ENCODE measurements at regions not wholly inside any gene's neighbourhood (a gene's known extent, or its start where the extent isn't known, plus 50 kb on each side); places are given as distances from the start of the nearest gene placed in this dataset.

GRCh38 chr5:10902145-10902544 is 141.1 kb upstream of the DAP start:
- Histone ChIP-seq H3K36me3 (replicated peaks in 1 of 2; ENCODE audit: control insufficient read depth in 1 of 2, insufficient read depth in 2 of 2, low read length in 1 of 2) (no peaks in the 10 kb centered on the region), H3K9ac (no peak overlapping the region), H3K4me2 (0 out of 2 replicates have a peak overlapping the region, but pooled peaks have one; percentile 1), H4K20me1 (ENCODE audit: insufficient read depth) (no peaks in the 10 kb centered on the region), H3K9me2 (no peaks in the 10 kb centered on the region), H3K27me3 (ENCODE audit: insufficient read depth) (0 out of 2 replicates have a peak, but pooled peaks cover 3% of the 10 kb centered on the region), H3K79me2 (ENCODE audit: insufficient read depth) (no peaks in the 10 kb centered on the region), H2AFZ (ENCODE audit: low read depth) (no peak overlapping the region), H3K4me1 (ENCODE audit: control insufficient read depth in 1 of 2, insufficient read depth in 2 of 2, low read depth in 1 of 2, low read length in 1 of 2) (0 out of 4 replicates have a peak, but pooled peaks cover 0 to 6% of the 10 kb centered on the region in 2 experiments), H3F3A (replicated peaks; ENCODE audit: insufficient read depth) (no peaks in the 10 kb centered on the region), H3K27ac (ENCODE audit: low read depth in 2 of 2, low read length in 1 of 2) (no peak overlapping the region), H3K4me3 (ENCODE audit: low read depth in 2 of 2, low read length in 1 of 2) (no peak overlapping the region), H3K9me3 (no peaks in the 10 kb centered on the region)
- 8% methylated on average over 2 of the region's 2 CpGs for WGBS (ENCODE audit: low lambda C conversion rate)
- DNase-seq, result no peak
- ChIA-PET POLR2A (no interaction called here), CTCF (no interaction called here)
- TF ChIP-seq FOSL2 (IDR thresholded peaks at IDR 0.05; ENCODE audit: borderline replicate concordance, low read depth) (peak; percentile 22; the same call in 1 of the 2 replicates), JUND (IDR thresholded peaks at IDR 0.05) (peak; percentile 16; the same call in 1 of the 2 replicates)
- TF ChIP-seq, protein P1, sequence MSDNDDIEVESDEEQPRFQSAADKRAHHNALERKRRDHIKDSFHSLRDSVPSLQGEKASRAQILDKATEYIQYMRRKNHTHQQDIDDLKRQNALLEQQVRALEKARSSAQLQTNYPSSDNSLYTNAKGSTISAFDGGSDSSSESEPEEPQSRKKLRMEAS (IDR thresholded peaks at IDR 0.05; ENCODE audit: low read depth), result no peak

DNA sequence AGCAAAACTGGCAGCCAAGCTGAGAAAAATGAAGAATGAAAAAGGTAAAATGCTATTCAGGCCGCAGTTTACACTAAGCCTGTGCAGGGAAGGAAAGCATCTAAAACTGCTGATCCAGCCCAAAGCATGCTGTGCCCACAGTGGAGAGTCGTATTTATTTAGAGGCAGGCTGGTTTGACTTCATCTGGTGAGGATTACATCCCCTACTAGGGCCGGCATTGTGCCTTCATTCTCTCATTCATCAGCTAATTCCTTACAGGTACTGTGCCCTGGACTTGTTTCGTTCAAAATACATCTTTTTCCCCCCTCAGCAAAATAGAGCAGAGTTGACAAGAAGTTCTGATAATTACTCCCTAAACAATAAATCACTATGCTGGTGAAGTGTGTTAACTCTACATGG is 137.5 kb upstream of the DAP start:
- Histone ChIP-seq H3K79me2 (ENCODE audit: insufficient read depth) (no peaks in the 10 kb centered on the region), H3F3A (replicated peaks; ENCODE audit: insufficient read depth) (no peaks in the 10 kb centered on the region), H3K9me2 (no peaks in the 10 kb centered on the region), H2AFZ (ENCODE audit: low read depth) (no peak overlapping the region), H3K9ac (no peak overlapping the region), H3K4me3 (ENCODE audit: low read depth in 2 of 2, low read length in 1 of 2) (no peak overlapping the region), H3K4me1 (ENCODE audit: control insufficient read depth in 1 of 2, insufficient read depth in 2 of 2, low read depth in 1 of 2, low read length in 1 of 2) (0 out of 4 replicates have a peak, but pooled peaks cover 0 to 6% of the 10 kb centered on the region in 2 experiments), H3K27ac (ENCODE audit: low read depth in 2 of 2, low read length in 1 of 2) (no peak overlapping the region), H3K36me3 (replicated peaks in 1 of 2; ENCODE audit: control insufficient read depth in 1 of 2, insufficient read depth in 2 of 2, low read length in 1 of 2) (no peaks in the 10 kb centered on the region), H3K4me2 (no peak overlapping the region), H3K9me3 (no peaks in the 10 kb centered on the region), H3K27me3 (ENCODE audit: insufficient read depth) (0 out of 2 replicates have a peak, but pooled peaks cover 3% of the 10 kb centered on the region), H4K20me1 (ENCODE audit: insufficient read depth) (no peaks in the 10 kb centered on the region)
- POLR2A ChIA-PET, result no interaction called here
- no peak for DNase-seq
- TF ChIP-seq GATA2 (CRISPR knock-in tag; IDR thresholded peaks at IDR 0.05) (no peak), CHD2 (IDR thresholded peaks at IDR 0.05; ENCODE audit: low read length, partially characterized antibody) (no peak), POLR2AphosphoS5 (IDR thresholded peaks at IDR 0.05; ENCODE audit: low read depth, low read length) (no peak), RAD21 (IDR thresholded peaks at IDR 0.05; ENCODE audit: low read length) (no peak), RXRA (IDR thresholded peaks at IDR 0.05; ENCODE audit: borderline replicate concordance, low read depth) (no peak), CTCF (IDR thresholded peaks at IDR 0.05) (no peak), MEF2A (IDR thresholded peaks at IDR 0.05; ENCODE audit: borderline replicate concordance, low read depth) (no peak), SIN3A (IDR thresholded peaks at IDR 0.05; ENCODE audit: borderline replicate concordance, low read depth, low read length) (no peak), ELF1 (IDR thresholded peaks at IDR 0.05) (no peak), FOXJ3 (CRISPR knock-in tag; IDR thresholded peaks at IDR 0.05) (no peak), RCOR1 (IDR thresholded peaks at IDR 0.05; ENCODE audit: low read length) (no peak), MXI1 (IDR thresholded peaks at IDR 0.05; ENCODE audit: low read depth, low read length) (no peak), ZBTB33 (IDR thresholded peaks at IDR 0.05; ENCODE audit: borderline replicate concordance, low read depth) (no peak)
- TF ChIP-seq, protein P2, sequence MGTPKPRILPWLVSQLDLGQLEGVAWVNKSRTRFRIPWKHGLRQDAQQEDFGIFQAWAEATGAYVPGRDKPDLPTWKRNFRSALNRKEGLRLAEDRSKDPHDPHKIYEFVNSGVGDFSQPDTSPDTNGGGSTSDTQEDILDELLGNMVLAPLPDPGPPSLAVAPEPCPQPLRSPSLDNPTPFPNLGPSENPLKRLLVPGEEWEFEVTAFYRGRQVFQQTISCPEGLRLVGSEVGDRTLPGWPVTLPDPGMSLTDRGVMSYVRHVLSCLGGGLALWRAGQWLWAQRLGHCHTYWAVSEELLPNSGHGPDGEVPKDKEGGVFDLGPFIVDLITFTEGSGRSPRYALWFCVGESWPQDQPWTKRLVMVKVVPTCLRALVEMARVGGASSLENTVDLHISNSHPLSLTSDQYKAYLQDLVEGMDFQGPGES (IDR thresholded peaks at IDR 0.05; ENCODE audit: low read depth, low read length), result no peak
- TF ChIP-seq, protein P3, sequence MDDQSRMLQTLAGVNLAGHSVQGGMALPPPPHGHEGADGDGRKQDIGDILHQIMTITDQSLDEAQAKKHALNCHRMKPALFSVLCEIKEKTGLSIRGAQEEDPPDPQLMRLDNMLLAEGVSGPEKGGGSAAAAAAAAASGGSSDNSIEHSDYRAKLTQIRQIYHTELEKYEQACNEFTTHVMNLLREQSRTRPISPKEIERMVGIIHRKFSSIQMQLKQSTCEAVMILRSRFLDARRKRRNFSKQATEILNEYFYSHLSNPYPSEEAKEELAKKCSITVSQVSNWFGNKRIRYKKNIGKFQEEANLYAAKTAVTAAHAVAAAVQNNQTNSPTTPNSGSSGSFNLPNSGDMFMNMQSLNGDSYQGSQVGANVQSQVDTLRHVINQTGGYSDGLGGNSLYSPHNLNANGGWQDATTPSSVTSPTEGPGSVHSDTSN (IDR thresholded peaks at IDR 0.05), result no peak
- WGBS (ENCODE audit: low lambda C conversion rate), result 23% methylated on average over 4 of the region's 4 CpGs
- CTCF ChIA-PET, result no interaction called here

Measured in SK-N-SH (cell line).